Ovary (tissue), 3 donors: ENCODE measurements at regions not wholly inside any gene's neighbourhood (a gene's known extent, or its start where the extent isn't known, plus 50 kb on each side); places are given as distances from the start of the nearest gene placed in this dataset.

Experiments
- CTCF ChIP-seq, 3 donors: fragments of 450-650 bp in 2 of 3; fragments of 200-600 bp in 1 of 3; IDR thresholded peaks; one replicate each; pipeline versions ENCODE4 v1.5.1 to v1.8.0; 2016 to 2022; ENCODE audit warnings: antibody characterized with exemption in 3 of 3, mild to moderate bottlenecking in 1 of 3
- EP300 ChIP-seq: sonication (generic); formaldehyde crosslinking; IDR thresholded peaks from one replicate; pipeline ENCODE4 v1.6.1; 2017; ENCODE audit warnings: antibody characterized with exemption
- POLR2A ChIP-seq: fragments of 450-650 bp; IDR thresholded peaks from one replicate; pipeline ENCODE4 v1.6.1; 2017; ENCODE audit warnings: antibody characterized with exemption, mild to moderate bottlenecking, moderate library complexity
- donor health status: DM: no; HTN: no; CAD: no.

GRCh38 chr6:147930745-147931144, 411.9 kb upstream of the SASH1 start:
- TF ChIP-seq CTCF (IDR thresholded peaks at IDR 0.05) (no peak), POLR2A (no peak), EP300 (no peak)
